IPS-11a (cell line): ENCODE measurements at regions not wholly inside any gene's neighbourhood (a gene's known extent, or its start where the extent isn't known, plus 50 kb on each side); places are given as distances from the start of the nearest gene placed in this dataset.

Experiments
- H3K4me3 ChIP-seq: one replicate; pipeline ENCODE4 v1.5.1; 2013; ENCODE audit warnings: low read depth, low read length, control low read depth

DNA sequence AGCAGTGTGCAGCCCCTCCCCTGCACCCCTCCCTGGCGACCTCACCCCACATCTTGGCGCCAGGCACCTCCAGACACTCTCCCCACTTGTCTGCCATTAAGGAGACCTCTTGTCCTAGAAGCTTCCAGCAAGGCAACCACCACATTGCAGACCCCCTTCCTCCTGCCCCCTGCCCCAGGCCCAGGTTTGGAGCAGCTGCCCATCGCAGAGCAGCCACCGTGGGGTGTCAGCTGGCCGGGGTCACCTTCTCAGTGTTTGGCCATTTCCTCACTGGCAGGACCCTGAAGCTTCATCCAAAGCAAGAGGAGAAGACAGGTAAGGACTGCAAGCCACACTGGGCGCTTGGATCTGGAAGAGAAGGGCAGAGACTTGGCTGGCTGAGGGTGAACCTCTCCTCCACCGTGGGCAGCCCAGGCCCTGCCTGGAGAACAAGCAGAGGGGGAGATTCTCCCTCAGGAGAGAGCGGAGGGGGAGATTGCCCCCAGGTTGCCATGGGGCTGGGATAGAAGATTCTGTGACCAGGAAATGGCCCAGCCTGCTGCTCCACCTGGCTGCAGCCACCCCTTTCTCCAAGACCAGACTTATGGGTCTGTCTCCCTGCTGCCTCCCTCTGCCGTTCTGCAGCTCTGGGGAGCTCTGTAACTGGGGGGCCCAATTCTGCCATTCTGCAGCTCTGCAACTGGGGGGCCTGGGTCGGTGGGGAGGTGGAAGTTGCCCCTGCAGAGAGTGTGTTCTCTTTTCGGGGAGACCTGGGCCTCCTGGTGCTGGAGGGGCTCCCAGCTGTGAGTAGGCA is 72.9 kb upstream of the C14orf180 start:
- H3K4me3 ChIP-seq, result no peak overlapping the region

DNA sequence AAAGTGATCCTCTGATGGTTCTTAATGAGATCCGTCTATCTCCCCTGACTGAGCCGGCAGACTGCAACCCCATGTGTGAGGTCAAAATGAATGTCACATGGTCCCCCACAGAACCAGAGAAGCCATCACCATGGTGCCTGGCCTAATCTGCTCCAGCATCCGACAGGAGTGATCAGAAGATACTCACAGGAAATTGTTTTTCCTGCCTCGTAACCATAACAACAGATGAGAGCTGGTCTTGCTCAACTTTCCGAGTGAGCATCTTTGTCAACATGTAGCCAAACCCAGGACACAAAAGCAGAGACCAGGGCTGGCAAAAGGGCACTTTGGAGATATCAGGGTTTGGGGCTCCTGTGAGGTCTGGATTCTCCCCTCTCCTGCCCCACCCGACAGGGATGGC is 72.1 kb upstream of the C14orf180 start:
- H3K4me3 ChIP-seq, result no peak overlapping the region

DNA sequence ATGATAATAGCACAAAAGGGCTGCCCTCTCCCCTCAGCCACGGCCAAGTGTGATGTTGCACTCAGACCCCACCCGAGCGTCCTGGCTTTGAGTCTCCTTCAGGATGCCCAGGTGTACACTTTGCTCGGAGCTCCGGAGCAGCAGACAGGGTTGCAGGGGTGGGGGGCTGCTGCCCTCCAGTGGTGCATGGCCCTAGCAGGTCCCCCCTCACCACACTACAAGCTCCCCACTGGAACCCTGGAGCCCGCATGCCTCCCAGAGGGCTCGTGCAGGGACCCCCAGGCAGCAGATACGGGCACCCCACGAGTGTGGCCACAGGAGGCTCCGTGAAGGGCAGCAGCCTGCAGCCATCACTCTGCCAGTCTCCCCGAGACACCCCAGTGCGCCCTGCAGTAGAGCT is 69.9 kb upstream of the C14orf180 start:
- H3K4me3 ChIP-seq, result no peak overlapping the region

DNA sequence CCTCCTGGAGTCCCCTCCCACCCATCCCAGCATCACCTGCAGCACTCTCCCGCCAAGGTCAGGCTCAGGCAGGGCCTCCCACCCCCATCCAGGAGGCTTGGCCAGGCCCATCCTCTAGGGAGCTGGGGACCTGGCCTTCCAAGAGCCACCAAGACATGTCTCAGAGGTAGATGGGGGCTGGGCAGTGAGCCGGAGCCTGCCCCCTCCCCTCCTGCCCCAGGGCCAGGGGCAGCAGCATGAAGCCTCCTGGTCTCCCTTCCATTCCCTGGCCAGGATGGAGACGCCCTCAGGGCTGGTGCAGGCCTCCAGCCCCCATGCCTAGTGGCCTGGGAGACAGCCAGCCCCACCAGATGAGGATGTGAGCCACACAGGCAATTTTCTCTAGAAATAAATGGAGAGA is 69.3 kb upstream of the C14orf180 start:
- no peak overlapping the region for H3K4me3 ChIP-seq

DNA sequence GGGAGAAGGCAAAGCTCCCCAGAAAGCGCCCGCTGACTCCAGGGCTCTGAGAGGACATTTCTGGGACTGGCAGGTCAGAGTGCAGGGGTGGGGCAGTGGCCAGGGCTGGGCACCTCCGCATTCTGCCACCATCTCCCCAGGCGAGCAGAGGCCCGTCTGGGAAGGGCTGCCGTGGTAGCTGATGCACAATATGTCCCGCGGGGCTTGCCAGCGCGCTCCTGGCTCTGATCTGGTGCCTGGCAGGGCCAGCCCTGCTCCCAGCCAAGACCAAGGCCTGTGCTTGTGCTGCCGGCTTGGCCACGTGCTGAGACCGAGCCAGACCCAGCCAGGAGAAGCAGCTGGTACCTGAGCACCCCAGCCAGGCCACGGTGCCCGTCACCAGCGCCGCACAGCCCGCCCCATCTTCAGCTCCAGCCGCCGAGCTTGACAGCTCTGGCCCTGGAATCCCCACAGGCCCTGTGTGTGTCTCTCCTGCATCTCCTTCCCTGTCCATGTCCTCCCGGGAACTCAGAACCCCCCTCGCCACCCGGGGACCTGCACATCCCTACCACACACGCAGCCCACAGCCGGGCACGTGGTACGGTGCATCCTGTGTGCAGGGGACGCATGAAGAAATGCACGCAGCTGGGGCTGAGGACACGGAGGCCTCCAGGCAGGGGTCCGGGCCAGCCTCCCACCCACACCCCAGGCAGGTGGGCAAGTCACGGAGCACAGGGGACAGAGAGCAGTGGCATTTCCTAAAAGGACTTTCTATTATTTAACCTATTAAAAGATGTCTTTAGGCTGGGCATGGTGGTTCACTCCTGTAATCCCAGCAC is 68.6 kb upstream of the C14orf180 start:
- no peak overlapping the region for H3K4me3 ChIP-seq

DNA sequence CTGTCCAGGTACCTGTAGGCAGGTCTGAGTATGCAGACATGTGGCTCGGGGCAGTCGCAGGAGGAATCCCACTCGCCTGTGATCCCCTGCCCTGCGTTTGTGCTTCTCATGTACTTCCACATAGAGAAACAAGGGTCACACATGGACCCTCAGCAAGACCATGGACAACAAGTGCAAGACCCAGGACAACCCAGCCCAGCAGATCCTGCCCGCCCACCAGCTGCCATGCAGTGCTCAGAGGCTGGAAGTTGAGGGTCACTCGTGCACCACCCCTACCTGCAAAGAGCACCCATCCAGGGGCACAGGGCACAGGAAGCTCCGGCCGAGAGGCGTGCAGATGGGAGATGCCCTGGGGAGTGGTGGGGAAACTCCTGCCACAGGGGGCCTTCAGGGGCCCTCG is 67.5 kb upstream of the C14orf180 start:
- H3K4me3 ChIP-seq, result no peak overlapping the region

DNA sequence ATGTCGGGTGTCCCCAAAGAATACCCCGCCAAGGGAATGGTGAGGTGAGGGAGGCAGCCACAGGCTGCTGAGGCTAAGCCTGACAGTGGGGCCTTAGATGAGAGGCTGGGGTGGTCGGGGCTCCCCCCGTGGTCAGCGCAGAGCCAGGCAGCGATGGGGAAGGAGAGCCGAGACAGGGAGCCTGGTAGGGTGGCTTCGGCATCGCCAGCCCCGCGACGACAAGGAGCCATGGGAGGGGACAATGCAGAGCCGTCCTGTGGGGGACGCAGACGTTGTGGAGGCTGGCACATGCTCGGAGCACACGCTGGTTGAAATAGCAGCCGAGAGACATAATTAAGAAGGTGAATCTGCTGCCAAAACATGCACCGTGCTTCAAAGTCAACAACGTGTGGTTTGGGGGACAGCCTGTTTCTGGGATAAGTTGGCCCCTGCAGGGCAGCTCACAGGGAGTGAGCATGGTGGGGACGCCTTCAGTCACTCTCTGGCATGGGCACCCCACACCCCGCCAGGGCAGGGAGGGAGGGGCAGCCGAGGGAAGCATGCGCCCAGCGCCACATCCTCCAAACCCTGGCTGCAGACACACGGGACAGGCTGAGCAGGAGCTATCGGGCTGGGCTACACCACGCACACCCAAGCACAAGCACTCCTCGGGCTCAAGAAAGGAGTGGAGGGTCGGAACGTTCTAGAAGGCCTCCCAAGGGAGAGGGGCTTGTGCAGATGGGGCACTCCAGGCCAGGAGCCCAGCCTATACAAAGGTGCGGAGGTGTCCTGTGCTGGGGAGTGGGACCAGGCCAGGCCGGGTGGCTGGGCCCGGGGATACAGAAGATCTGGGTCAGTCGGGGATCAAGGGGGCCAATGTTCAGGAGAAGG is 66.6 kb upstream of the C14orf180 start:
- H3K4me3 ChIP-seq, result no peak overlapping the region

DNA sequence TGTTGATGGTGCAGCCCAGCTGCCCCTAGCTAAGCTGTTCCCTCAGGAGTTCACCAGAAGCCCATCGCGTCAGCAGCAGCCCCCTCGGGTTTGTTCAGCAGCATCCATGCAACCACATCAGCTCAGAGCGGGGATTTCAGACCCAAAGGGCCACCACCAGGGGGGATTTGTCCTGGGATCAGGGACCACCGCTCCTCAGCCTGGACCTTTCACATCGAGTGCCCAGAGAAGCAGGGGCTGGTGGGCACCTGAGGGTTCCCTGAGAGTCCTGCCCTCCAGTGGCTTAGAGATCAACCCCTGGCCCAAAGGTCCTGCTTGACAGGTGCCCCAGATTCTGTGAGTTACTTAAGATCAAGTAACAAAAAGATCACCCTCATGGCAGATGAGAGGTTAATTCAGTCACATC is 65.9 kb upstream of the C14orf180 start:
- no peak overlapping the region for H3K4me3 ChIP-seq

DNA sequence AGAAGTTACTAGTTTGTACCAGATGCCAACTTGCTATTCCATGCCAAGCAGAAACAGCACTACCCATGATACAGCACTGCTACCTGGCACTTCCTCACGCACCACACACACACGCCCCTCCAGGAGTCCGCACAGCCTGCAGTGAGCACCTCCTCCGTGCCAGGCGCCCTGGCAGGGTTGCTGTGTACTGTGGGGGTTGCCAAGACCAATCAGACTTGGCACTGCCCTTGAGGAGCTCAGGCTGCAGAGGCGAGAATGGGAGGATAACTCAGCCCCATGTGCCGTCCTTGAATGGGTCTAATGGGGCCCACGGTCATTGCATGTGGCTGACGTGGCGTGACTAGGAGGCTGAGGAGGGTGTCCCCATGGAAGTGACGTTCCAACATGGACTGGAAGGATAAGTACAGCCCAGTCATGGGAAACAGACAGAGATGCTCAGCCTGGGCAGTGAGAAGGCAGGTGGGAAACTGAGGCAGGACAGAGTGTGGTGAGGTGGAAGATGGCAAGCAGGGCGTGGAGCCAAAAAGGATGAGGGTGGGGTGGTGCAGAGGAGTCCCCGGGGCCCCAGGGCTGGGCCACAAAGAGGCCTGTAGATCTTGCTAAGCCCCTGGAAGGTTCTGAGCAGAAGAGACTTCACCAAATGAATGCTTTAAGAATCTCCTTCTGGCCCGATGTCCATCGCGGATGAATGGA is 65.3 kb upstream of the C14orf180 start:
- H3K4me3 ChIP-seq, result no peak overlapping the region

DNA sequence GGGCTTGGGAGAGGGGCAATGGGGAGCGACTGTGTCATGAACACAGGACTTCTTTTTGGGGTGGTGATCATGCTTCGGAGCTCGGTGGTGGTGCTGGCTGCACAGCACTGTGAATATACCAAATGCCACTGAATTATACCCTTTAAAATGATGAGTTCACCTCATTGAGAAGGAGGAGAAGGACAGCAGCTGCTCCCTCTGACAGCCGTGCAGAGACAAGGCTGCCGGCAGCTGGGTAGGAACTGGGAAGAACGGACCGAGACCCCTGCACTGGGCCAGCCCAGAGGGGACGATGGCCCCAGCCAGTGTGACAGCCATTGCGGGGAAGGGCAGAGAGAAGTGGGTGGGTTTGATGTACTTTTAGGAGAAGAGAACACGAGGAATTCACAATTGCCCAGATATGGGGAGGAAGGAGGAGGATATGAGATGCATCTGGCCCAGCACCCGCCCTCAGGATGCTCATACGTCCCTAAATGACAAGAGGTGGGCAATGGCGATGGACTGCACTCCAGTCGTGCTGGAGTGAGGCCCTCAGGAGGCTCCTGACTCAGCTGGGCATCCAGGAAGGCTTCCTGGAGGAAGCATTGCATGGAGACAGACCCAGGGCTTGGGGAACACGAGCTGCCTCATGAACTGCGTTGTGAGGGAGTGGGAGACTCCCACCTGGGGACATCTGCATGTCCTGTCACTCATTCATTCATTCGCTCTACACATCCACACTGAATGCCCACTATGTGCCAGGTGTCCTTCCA is 64.3 kb upstream of the C14orf180 start:
- no peak overlapping the region for H3K4me3 ChIP-seq

DNA sequence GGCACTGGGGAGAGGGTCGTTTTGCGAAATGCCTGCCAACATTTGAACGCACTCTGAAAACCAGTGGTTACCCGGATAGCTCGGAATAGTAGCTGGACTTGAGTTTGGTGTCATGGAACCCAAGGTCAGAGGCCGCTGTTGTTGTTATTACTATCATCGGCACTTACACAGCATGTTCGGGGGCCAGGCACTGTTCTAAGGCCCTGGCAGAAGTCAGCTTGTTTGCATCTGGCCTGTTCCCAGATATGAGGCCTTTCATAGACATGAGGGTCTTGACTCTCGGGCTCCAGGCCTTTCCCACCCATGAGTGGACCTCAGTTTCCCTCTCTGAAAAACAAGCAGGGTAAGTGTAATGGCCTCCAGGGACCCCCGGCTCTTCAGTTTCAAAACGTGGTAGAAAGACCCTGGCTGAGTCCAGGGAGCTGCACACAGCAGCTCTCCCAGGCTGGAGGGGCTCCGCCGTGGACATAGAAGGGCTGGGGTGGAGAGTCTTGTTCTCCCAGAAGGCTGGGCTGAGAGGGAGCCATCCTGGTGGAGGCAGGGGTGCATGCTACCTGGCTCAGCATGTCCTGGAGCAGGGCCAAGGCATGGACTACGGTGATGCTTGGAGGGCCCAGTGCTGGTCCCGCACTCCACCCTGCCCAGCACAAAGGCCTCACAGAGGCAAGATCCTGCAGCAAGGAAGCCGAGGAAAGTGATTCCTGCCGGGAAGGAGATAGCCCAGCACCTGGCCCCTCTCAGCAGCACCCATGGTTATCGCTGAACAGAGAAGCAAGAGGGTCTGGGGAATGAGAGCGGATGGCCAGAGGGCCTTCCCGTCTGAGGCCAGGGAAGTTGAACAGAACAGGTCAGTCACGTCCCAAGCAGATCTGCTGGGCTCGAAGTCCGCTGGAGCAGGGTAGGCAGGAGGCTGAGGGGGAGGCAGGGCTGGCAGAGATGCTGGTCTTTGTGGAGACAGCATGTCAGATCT is 63.5 kb upstream of the C14orf180 start:
- no peak overlapping the region for H3K4me3 ChIP-seq

DNA sequence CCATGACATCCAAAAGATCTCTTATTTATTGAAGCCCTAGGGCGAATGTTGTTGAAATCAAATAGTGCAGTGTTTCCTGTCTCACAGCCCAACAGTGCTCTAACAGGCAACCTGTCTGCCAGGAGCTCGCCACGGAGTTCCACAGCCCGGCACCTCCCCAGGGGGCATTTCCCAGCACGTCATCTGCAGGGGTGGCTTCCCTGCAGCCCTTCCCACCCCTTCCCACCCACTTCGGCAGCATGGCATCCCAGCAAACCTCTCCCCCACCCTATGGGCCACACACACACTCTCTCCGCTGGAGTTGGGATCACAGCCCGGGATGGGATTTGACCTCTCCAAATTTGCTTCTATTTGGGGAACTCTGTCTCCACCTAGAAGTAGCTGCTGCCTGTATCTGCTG is 62.7 kb upstream of the C14orf180 start:
- no peak overlapping the region for H3K4me3 ChIP-seq

DNA sequence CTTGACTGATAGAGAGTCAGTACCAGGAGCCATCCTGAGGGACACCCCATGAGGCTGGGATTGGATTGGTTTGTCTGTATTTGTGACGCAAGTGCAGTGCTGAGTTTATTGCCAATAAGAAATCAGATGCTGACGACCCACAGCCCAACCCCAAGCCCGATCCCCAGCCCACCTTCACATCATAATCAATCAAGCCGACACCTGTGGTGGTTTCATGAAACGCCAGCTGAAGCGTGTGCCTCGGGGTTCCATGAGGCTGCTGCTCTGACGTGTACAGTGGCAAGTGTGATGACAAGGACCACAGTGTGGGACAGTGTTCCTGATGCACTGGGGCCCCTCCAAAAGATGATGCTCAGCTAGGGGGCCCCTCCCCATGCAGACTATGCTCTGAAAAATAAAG is 62.1 kb upstream of the C14orf180 start:
- no peak overlapping the region for H3K4me3 ChIP-seq

DNA sequence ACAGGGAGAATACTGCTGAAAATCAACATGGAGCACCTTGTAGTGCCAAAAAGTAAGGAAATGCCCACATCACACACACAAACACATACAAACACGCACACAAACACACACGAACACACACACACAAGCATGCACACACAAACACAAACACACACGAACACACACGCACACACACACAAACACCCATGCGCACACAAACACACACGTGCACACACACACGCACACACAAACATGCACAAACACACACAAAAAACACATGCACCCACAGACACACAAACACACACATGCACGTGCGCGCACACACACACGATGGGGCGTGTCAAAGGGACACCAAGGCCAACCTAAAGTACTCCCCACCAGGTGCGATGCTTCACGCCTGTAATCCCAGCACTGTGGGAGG is 61.7 kb upstream of the C14orf180 start:
- no peak overlapping the region for H3K4me3 ChIP-seq

DNA sequence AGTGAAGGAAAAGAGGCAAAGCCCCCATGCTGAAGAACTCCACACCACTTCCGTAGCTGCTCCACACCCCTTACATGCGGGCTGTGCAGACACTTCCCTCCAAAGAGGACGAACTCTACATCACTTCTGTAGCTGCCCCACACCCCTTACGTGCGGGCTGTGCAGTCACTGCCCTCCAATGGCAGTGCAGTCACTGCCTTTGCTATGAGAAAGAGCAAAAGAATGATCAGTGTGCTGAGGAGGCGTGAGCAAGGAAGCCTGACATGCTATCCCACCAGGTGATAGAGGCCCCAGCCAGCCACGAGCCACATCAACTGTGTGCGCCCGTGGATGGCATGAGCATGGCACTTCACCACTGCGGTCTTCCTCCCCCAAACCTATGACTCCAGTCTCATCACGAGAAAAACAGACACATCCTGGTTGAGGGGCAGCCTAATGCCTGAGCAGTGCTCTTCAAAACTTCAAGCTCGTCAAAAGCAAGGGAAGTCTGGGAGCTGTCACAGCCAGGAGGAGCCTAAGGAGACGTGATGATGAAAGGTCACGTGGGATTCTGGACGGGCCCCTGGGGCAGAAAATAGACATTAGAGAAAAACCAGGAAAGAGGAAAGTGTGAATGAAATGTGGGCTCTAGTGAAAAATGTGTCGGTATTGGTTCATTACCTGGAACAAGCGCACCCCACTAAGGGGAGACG is 60.8 kb upstream of the C14orf180 start:
- no peak overlapping the region for H3K4me3 ChIP-seq

DNA sequence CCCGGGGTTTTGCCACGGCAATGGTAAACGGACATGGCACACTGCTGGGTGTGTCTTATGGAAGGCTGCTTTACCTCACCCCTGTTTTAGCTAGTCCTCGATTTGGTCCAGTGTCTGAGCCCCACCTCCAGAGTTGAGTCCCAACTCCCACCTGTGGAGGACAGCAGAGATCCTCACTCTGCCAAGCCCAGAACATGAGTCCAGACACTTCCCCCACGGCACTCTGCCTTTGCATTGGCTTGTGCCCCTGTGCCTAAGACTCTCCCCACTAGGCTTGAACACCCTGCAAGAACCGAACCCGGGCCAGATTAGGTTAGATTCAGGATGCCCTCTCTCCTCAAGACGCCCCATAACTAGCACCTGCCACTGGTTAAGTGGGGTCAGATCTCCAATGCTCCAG is 59.8 kb upstream of the C14orf180 start:
- no peak overlapping the region for H3K4me3 ChIP-seq

DNA sequence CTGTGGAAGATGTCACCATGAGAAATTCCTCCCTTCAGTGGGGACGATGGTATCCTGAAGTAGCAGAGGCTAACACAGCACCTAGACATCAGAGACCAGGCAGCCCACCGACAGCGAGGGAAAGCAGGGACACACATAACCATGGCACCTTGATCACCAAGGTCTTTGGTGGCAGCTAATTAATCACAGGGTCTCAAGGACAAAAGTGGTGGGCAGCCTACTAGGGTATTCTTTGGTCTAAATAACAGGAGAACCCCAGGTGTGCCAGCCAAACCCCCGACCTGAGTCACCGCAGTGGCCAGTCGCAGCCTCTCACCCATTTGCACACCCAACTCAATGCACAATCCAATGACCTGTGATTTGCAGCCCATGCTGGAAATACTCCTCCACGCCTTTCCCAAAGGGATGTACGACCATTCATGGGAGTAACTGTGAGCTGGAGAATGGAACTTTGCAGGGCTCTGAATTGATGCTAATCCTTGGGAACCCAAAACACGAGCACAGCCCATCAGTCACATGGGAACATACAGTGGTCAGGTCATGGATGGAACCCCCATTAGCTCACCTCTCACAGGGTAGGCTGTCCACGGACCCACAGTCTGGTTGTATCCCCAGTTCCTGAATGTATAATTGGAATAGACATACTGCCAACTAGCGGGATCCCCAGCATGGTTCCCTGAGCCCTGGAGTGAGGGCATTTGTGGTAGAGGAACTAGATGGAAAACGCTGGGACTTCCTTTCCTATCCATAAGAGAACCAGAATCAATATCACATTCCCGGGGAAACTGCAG is 58.7 kb upstream of the C14orf180 start:
- no peak overlapping the region for H3K4me3 ChIP-seq
